ENCODE measurements at regions not wholly inside any gene's neighbourhood (a gene's known extent, or its start where the extent isn't known, plus 50 kb on each side); places are given as distances from the start of the nearest gene placed in this dataset.

DNA sequence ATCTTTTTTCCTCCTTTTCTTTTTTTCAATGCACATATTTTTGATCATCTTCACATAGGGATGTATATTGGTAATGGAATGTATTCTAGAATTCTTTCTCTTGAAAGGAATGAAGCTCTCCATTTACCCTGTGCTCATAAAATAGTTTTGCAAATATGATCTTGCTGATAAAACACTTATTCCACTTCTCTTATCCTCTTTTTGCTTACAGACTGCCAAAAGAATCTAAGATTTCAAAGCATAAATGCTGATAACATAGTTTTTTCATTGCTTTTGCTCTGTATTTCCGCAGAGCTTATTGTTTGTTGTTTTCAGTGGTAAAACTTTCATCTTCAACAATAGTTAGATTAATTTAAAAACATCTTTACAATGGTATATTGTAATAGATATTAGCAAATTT, 350.5 kb downstream of the PAX1 start:
- DNase-seq (ENCODE audit: low spot score) (no peak), ATAC-seq (no peak)
- H3K4me1 Mint-ChIP-seq = no peaks in the 10 kb centered on the region
- TF ChIP-seq NFYB (CRISPR knock-in tag; conservative IDR thresholded peaks at IDR 0.05; ENCODE audit: low read depth) (no peak), ETV6 (CRISPR knock-in tag; IDR thresholded peaks at IDR 0.05) (no peak), ZNF219 (CRISPR knock-in tag; IDR thresholded peaks at IDR 0.05; ENCODE audit: borderline replicate concordance) (no peak), ZNF396 (CRISPR knock-in tag; IDR thresholded peaks at IDR 0.05; ENCODE audit: borderline replicate concordance) (no peak)
- TF ChIP-seq, protein P1, sequence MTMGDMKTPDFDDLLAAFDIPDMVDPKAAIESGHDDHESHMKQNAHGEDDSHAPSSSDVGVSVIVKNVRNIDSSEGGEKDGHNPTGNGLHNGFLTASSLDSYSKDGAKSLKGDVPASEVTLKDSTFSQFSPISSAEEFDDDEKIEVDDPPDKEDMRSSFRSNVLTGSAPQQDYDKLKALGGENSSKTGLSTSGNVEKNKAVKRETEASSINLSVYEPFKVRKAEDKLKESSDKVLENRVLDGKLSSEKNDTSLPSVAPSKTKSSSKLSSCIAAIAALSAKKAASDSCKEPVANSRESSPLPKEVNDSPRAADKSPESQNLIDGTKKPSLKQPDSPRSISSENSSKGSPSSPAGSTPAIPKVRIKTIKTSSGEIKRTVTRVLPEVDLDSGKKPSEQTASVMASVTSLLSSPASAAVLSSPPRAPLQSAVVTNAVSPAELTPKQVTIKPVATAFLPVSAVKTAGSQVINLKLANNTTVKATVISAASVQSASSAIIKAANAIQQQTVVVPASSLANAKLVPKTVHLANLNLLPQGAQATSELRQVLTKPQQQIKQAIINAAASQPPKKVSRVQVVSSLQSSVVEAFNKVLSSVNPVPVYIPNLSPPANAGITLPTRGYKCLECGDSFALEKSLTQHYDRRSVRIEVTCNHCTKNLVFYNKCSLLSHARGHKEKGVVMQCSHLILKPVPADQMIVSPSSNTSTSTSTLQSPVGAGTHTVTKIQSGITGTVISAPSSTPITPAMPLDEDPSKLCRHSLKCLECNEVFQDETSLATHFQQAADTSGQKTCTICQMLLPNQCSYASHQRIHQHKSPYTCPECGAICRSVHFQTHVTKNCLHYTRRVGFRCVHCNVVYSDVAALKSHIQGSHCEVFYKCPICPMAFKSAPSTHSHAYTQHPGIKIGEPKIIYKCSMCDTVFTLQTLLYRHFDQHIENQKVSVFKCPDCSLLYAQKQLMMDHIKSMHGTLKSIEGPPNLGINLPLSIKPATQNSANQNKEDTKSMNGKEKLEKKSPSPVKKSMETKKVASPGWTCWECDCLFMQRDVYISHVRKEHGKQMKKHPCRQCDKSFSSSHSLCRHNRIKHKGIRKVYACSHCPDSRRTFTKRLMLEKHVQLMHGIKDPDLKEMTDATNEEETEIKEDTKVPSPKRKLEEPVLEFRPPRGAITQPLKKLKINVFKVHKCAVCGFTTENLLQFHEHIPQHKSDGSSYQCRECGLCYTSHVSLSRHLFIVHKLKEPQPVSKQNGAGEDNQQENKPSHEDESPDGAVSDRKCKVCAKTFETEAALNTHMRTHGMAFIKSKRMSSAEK (CRISPR knock-in tag; IDR thresholded peaks at IDR 0.05; ENCODE audit: borderline replicate concordance) = no peak
- TF ChIP-seq, protein P2, sequence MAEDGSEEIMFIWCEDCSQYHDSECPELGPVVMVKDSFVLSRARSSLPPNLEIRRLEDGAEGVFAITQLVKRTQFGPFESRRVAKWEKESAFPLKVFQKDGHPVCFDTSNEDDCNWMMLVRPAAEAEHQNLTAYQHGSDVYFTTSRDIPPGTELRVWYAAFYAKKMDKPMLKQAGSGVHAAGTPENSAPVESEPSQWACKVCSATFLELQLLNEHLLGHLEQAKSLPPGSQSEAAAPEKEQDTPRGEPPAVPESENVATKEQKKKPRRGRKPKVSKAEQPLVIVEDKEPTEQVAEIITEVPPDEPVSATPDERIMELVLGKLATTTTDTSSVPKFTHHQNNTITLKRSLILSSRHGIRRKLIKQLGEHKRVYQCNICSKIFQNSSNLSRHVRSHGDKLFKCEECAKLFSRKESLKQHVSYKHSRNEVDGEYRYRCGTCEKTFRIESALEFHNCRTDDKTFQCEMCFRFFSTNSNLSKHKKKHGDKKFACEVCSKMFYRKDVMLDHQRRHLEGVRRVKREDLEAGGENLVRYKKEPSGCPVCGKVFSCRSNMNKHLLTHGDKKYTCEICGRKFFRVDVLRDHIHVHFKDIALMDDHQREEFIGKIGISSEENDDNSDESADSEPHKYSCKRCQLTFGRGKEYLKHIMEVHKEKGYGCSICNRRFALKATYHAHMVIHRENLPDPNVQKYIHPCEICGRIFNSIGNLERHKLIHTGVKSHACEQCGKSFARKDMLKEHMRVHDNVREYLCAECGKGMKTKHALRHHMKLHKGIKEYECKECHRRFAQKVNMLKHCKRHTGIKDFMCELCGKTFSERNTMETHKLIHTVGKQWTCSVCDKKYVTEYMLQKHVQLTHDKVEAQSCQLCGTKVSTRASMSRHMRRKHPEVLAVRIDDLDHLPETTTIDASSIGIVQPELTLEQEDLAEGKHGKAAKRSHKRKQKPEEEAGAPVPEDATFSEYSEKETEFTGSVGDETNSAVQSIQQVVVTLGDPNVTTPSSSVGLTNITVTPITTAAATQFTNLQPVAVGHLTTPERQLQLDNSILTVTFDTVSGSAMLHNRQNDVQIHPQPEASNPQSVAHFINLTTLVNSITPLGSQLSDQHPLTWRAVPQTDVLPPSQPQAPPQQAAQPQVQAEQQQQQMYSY (CRISPR knock-in tag; IDR thresholded peaks at IDR 0.05) = no peak
- TF ChIP-seq, protein P3, sequence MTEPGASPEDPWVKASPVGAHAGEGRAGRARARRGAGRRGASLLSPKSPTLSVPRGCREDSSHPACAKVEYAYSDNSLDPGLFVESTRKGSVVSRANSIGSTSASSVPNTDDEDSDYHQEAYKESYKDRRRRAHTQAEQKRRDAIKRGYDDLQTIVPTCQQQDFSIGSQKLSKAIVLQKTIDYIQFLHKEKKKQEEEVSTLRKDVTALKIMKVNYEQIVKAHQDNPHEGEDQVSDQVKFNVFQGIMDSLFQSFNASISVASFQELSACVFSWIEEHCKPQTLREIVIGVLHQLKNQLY (CRISPR knock-in tag; IDR thresholded peaks at IDR 0.05) = no peak
- TF ChIP-seq, protein P4, sequence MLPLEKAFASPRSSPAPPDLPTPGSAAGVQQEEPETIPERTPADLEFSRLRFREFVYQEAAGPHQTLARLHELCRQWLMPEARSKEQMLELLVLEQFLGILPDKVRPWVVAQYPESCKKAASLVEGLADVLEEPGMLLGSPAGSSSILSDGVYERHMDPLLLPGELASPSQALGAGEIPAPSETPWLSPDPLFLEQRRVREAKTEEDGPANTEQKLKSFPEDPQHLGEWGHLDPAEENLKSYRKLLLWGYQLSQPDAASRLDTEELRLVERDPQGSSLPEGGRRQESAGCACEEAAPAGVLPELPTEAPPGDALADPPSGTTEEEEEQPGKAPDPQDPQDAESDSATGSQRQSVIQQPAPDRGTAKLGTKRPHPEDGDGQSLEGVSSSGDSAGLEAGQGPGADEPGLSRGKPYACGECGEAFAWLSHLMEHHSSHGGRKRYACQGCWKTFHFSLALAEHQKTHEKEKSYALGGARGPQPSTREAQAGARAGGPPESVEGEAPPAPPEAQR (CRISPR knock-in tag; IDR thresholded peaks at IDR 0.05) = no peak
- TF ChIP-seq, protein P5, sequence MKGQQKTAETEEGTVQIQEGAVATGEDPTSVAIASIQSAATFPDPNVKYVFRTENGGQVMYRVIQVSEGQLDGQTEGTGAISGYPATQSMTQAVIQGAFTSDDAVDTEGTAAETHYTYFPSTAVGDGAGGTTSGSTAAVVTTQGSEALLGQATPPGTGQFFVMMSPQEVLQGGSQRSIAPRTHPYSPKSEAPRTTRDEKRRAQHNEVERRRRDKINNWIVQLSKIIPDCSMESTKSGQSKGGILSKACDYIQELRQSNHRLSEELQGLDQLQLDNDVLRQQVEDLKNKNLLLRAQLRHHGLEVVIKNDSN (CRISPR knock-in tag; IDR thresholded peaks at IDR 0.05) = no peak
- TF ChIP-seq, protein P6, sequence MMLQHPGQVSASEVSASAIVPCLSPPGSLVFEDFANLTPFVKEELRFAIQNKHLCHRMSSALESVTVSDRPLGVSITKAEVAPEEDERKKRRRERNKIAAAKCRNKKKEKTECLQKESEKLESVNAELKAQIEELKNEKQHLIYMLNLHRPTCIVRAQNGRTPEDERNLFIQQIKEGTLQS (CRISPR knock-in tag; conservative IDR thresholded peaks at IDR 0.05) = no peak
- H3K27ac Mint-ChIP-seq = no peak overlapping the region
- no peaks in the 10 kb centered on the region for H3K36me3 Mint-ChIP-seq
- no peaks in the 10 kb centered on the region for H3K27me3 Mint-ChIP-seq (ENCODE audit: low read depth)
- ChIA-PET POLR2A (no interaction called here), CTCF (no interaction called here)
- H3K4me3 Mint-ChIP-seq = no peak overlapping the region
- H3K9me3 Mint-ChIP-seq = no peaks in the 10 kb centered on the region

DNA sequence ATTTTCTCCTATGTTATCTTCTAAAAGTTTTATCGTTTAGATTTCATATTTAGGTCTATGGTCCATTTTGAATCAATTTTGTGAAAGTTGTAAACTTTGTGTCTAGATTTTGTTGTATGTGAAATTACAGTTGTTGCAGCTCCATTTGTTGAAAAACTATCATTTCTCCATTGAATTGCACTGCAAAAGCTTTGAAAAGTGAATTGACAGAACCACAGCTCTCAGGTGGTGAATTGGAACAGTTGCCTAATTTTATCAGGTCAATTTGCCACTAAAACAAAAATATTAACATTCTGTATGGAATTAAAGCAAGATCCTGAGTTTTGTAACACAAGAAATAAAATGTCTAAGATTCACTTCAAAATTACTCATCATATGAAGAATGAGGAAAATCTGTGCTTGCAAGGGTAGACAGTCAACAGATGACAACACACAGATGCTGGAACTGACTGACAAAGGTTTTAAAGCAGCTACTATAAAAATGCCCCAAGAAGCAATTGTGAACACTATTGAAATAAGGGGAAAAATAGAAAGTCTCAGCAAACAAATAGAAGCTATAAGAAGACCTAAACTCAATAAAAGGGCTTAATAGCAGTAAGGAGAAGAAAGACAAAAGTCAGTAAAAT, 346.7 kb downstream of the PAX1 start:
- ATAC-seq (no peak), DNase-seq (ENCODE audit: low spot score) (no peak)
- Mint-ChIP-seq H3K36me3 (peaks cover 4% of the 10 kb centered on the region; the same call in 1 of the 2 replicates), H3K4me1 (peaks cover 13% of the 10 kb centered on the region), H3K27ac (no peak overlapping the region), H3K27me3 (ENCODE audit: low read depth) (peaks cover 4% of the 10 kb centered on the region; the same call in 1 of the 2 replicates), H3K4me3 (no peak overlapping the region), H3K9me3 (peaks cover 6% of the 10 kb centered on the region)
- POLR2A ChIA-PET = no interaction called here
- CTCF ChIA-PET = interaction anchor here (1.2 kb wide), 1 partner anchor 243 kb away, joined by 3 read pairs; no protein-coding TSS in a partner anchor
- TF ChIP-seq FOXP1 (CRISPR knock-in tag; IDR thresholded peaks at IDR 0.05; ENCODE audit: borderline replicate concordance) (no peak), ZNF671 (CRISPR knock-in tag; IDR thresholded peaks at IDR 0.05) (no peak)
- TF ChIP-seq, protein P7, sequence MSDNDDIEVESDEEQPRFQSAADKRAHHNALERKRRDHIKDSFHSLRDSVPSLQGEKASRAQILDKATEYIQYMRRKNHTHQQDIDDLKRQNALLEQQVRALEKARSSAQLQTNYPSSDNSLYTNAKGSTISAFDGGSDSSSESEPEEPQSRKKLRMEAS (CRISPR knock-in tag; IDR thresholded peaks at IDR 0.05) = no peak
- TF ChIP-seq, protein P8, sequence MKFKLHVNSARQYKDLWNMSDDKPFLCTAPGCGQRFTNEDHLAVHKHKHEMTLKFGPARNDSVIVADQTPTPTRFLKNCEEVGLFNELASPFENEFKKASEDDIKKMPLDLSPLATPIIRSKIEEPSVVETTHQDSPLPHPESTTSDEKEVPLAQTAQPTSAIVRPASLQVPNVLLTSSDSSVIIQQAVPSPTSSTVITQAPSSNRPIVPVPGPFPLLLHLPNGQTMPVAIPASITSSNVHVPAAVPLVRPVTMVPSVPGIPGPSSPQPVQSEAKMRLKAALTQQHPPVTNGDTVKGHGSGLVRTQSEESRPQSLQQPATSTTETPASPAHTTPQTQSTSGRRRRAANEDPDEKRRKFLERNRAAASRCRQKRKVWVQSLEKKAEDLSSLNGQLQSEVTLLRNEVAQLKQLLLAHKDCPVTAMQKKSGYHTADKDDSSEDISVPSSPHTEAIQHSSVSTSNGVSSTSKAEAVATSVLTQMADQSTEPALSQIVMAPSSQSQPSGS (CRISPR knock-in tag; IDR thresholded peaks at IDR 0.05; ENCODE audit: borderline replicate concordance, low read depth) = no peak
- TF ChIP-seq, protein P9, sequence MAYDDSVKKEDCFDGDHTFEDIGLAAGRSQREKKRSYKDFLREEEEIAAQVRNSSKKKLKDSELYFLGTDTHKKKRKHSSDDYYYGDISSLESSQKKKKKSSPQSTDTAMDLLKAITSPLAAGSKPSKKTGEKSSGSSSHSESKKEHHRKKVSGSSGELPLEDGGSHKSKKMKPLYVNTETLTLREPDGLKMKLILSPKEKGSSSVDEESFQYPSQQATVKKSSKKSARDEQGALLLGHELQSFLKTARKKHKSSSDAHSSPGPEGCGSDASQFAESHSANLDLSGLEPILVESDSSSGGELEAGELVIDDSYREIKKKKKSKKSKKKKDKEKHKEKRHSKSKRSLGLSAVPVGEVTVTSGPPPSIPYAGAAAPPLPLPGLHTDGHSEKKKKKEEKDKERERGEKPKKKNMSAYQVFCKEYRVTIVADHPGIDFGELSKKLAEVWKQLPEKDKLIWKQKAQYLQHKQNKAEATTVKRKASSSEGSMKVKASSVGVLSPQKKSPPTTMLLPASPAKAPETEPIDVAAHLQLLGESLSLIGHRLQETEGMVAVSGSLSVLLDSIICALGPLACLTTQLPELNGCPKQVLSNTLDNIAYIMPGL (CRISPR knock-in tag; IDR thresholded peaks at IDR 0.05) = no peak
